OCI-M1 (cell line): ENCODE measurements at regions not wholly inside any gene's neighbourhood (a gene's known extent, or its start where the extent isn't known, plus 50 kb on each side); places are given as distances from the start of the nearest gene placed in this dataset.
A peak's percentile ranks its signal among the peaks of the same experiment; 100 is the strongest.

Experiments used
- DNase-seq: peaks from one replicate; lab custom pipeline; 2025; lab: John Stamatoyannopoulos, UW

DNA sequence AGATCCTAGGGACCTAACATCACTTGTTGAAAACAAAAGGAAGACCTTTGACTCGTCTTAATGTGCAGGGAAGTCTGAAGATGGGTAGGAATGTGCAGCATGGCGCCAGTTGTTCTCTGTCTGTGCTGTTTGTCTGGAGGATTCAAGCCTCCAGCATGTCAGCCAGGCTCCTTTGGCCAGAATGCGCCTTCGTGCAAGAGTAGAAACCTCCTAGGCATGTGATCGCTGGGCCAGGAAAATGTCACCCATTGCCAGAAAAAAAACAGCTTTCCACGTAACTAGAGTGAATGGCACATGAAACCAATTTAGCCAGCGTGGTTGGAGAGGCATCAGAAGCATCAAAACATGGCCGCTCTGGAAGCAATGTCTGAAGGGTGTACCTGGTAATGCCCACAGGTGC lies 132.7 kb downstream of the EDN1 start:
- DNase-seq = no peak

DNA sequence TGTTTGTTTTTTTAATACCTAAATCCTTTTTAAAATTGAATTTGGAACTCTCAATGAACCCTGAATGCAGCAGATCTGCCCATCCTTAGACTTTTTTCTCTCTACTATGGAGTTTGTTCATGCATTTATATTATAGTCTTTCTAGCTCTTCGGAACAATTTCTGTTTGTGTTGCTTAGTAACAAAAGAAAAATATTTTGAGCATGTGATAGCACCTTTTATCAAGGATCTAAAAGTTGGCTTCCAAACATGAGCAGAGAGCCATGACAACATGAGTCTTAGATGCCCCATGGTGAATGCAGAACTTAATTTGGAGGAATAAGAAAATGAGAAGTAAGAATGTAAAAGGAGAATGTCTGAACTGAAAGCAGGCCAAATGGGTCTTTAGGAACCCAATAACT lies 133.7 kb downstream of the EDN1 start:
- DNase-seq = no peak

DNA sequence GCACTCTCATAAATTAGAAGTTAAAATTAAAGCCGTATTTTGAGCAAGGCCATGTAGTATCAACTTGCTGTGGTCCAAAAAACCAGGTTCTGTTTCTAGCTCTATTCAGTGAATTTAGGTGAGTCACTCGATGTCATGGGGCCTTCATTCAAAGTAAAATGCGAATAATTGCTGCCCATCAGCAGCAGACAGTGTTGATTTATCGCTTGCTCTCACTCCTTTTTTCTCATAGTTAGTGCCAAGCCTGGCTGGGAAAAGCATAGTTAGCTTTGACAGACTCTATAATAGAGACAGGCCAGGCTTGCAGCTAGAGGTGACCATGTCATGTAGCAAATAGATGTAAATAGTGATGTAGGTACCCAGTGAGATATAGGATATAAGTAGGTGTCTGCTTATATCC lies 136.0 kb downstream of the EDN1 start:
- DNase-seq = no peak

DNA sequence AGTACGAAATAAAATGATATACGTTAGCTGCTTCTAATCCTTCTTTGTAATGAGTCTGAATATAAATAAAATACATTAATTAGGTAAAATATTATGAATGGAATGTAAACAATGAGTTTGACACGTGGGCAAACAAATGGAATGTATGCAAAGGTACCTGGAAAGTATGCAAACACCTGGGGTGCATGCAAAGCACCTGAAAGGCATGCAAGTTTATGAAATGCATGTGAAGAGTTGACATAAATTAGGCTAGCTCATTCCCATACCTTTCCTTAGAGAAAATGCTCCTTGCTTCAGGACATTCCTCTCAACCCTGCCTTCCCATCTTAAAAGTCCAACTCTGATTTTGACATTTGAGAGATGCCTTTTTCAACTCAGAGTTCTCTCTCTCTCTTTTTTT lies 140.9 kb downstream of the EDN1 start:
- no peak for DNase-seq

DNA sequence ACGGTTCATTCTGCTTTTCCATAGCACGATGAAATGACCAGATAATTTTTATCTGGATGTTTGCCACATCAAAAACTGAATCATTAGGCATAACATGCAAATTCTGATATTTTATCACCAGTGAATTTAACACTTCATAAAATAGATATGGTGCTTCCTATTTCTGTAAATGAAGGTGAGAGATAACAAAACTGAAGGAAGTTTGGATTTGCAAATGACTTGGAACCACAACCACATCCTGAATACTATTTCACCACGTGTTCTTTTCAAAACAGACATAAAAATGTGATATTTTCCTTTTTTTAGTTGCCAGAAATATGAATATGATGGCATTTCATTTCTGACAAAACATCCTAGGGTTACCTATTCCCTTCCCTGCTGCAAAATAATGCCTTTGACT lies 146.1 kb downstream of the EDN1 start:
- DNase-seq = no peak

DNA sequence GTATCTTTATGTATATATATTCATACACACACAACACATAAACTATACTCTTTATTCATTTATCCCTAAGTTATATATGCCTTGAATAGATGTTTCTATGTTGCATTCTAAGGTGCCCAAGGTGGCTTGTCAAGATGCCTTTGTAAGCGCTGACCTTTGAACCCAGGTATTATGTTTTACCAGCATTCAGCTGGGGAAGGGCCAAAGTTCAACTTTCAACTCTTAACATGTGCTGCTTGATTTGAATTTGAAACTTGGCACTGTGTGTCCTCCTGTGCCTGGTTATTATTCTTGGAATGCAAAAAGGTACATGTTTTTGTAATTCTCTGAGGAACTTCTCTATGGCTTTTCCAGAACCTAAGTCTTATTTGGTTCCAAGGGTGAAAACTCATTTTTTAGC lies 146.5 kb downstream of the EDN1 start:
- no peak for DNase-seq

DNA sequence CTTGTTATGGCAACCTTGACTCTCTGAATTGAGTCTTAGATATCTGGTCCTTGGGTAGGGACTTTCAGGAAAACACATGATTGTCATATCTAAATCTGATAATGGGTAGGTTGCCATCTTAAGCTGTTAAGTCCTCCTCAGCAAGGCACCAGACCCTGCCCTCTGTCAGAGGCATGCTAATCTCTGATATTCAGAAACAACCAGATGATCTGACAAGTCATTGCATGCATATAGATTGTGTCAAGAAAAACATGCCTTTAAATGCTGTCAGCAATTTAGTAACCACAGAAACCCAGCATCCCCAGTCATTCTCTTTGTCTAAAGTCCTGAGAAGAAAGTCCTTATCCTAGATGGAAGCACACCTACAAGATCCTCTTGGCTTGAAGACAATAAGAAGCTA lies 149.1 kb downstream of the EDN1 start:
- no peak for DNase-seq

DNA sequence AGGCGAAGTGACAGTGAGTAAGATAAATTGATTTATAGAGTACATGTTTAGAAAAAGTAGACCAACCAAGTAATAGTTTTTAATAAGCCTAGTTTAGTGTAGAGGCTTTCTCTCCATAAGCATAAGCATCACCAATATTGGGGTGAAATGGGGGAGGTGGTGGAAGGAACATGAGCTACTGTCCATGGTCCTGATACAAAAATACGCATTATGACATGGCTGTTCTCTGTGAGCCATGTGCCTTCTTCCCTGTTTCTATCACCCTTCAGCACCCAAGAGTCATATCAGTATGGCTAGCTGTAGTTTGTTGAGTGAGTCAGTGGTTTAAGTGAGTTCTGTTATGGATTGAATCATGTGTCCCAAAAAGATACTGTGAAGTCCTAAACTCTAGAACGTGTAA lies 150.8 kb downstream of the EDN1 start:
- DNase-seq = no peak

DNA sequence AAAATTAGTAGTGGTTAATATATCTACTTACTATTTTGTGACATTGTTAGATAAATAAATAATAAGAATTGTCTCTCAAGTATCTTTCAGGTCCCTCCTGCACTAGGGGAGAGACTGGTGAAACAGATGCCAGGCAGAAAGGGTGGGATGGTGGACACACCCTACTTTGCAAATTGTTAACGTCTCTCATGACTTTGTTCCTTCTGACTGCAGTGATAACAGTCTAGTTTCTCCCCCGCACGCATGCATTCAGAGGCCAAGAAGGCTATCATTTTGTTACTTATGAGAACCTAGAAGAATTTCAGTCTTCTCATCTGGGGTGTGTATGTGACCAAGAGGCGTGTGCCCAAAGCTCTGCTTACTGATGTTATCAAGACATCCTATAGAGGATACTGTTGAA lies 152.3 kb downstream of the EDN1 start:
- DNase-seq = peak; percentile 75

DNA sequence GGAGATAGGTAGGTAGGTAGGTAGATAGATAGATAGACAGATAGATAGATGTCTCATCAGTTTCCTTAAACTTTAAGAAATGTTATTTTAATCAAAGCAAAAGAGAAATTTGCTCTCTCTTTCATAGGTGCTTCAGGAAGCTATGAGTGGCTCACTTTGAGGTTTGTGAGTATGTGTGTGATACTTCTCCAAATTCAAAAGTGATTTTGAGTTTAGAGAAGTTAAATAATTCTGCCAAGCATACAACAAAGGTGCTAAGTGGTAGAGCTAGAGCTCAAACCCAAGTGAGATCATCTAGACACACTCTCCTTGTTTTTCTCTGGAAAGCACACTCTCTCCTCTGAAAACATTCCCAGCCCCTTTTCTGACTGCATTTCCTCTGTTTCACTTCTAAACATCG lies 156.2 kb downstream of the EDN1 start:
- no peak for DNase-seq

DNA sequence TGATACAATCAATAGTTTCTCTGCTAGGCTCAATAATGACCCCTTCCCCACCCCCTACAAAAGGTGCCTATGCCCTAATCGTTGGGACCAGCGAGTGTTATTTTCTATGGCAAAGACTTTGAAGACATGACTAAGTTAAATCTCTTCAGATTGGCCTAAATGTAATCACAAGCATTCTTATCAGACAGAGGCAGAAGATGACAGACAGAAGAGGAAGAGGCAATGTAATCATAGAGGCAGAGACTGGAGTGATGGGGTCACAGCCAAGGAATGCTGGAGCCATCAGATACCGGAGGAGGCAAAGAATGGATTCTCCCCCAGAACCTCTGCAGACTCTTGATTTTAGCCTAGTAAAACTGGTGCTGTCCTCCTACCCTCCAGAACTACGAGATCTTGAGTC lies 159.3 kb downstream of the EDN1 start:
- peak; percentile 30 for DNase-seq

DNA sequence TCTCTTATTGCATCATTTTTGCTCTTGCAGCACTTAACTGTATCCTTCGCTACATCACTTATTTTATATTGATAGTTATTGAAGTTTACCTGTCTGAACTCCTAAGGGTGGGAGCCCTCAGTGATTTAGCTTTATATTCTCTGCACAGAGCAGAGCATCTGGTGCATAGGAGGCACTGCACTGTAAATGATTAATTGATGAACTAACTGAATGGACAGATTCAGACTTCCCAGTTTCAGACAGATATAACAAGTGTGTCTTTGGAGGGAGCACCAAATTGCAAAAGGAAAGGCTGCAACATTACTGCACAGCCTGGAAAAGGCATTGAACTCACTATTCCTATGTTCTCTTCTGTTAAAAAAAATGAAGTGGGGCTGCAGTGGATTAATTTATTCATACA lies 160.3 kb downstream of the EDN1 start:
- DNase-seq = no peak

DNA sequence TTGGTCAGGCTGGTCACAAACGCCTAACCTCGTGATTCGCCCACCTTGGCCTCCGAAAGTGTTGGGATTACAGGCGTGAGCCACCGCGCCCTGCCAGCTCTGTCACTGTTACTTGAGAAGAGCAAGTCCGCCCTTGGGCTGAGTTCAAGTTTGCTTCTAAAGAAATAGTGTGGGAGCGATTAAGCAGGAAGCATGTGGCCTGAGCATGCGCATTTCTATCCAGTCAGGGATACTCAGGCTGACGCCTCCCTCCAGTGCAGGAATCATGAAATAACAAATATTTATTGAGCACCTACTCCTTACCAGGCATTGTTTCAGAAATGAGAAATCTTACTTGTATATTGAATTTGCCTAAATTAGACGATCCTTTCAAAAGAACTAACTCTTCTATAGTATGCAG lies 166.2 kb downstream of the EDN1 start:
- DNase-seq = no peak

DNA sequence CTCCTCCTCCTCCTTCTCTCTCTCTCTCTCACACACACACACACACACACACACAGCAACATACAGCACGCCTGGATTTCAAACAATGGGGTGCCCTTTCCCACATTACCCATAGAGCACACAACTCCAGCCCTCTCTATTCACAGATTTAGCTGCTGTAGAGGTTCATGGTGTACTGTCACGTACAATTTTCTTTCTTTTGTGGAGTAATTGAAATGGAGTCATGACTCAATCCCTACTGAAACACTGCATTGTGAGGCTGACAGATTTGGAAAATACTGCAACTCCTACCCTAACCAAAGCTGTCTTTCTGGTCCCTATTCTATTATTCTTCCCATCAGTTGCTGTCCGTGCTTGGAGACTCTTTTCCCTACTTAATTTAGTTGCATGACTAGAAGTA lies 166.9 kb downstream of the EDN1 start:
- no peak for DNase-seq

DNA sequence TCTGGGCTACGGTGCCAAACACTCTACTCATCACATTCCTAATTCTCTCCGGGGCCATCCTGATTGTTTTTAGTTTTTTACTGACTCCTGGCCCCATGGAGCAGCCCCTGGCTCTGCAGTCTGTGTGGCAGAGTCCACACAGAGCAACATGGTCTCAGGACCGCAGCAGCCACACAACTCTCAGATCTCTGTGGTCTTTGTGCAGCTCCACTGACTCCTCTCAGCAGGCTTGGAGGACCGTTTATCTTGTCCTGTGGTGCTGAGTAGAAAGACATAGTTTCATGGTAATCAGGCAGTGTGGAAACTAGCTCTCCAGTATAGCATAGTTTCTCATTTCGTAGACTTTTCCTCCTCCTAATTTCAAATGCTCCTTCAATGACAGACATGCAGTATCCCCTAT lies 168.4 kb downstream of the EDN1 start:
- DNase-seq = no peak

DNA sequence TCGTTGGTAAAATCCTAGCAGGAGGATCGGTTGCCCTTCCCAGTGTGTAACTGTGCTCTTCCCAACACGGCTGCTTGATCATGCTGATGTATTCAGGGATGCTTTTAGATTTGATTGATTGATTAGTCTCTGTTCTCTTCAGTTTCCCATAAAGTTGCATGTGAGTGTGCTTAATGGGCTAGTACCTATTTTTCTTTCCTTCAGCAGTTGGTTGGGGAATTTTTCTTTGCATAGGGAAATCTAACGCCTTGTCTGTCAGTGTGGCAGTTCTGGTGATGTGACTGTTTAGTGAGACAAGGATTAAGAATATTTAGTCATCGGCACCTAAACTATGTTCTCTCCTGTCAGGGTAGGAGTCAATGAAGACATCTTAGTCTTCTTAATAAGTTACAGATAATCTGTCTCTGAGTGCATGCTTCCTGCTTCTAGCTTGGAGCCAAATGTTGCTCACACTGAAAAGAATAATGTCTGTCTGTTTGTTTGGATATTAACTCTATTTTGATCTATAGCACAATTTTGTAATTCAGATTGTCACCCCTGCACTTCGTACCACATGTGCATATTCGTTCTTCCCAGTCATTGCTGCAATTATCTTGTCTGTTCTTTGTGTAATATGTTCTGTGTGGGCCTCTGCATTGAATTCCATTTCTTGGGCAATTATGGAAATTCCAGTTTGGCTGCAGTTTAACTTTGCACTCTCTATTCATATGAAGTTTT lies 169.9 kb downstream of the EDN1 start:
- no peak for DNase-seq

DNA sequence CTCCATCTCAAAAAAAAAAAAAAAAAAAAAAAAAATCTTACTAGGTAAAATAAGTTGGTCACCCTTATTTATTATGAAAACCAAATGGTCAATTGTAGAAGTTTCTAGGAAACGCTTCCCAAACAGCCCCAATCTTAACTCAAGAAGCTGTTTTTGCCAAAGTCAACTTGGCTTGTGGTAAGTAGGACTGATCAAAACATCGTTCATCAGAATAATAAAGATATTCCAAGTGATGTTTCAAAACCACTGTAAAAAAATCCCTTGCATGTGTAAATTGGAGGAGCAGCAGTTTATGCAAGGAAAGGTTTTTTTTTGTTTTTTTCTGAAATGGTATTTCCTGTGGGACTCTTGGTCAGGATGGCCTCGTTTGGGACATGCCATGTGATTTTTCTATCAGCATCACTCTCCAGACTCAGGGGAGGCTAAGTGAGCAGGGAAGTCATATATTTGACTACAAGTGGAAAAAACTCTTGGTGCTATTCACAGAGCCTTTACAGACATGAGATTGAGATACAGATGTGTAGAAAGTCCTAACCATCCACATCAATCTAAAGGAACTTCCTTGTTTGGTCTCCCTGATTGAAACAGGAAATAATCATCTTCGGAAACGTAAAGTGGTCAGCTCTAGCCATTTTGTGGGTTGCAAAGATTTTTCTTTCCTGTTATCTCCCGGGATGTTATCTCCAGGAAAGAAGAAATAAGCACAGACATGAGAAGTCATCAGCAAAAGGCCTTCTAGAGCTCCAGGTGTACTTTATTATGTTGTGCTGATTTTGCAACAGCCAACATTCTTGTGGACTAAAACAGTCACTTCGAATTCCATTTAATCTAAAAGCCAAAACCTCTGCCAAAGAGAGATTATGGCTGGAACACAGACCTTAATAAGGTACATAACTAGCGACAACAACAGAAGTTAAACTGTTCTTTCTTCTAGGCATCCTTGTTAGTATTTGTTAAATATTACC lies 177.8 kb downstream of the EDN1 start:
- no peak for DNase-seq

DNA sequence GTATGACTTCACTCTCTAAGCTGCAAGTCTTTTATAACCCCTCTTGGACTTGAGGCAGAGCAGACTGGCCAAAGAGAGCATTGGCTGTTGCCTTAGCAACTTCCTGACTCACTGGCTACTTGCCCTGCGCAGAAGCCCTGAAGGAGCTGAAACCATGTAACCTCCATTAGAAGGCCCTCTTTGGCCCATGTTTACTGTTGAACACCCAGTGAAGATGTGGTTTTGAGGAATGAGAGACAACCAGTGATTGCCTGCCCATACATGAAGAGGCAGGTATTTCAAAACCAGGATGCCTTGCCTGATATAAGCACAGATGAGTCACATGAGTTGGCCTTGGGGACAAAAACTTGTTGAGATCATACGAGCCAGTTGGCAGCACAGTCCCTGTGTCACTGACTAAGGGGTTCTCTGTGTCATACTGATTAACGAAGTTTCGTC lies 182.5 kb downstream of the EDN1 start:
- DNase-seq = no peak

DNA sequence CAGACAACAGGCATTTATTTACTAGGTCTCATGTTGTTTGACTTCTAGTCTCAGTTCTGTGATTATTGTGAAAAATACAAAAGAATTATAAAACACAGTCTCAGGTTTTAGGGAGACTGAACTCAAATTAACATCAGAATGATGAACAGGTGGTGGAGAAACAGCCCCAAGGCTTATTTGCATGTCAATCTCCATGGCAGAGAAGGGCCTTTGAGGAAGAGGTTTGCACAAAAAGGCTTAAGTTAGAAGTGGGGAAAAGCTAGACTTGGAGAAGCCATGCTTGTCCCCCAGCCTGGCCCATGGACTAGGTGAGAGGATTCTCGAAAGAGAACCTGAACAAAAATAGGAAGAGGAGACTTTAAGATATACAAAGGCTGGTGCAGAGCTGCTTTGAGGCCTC lies 183.3 kb downstream of the EDN1 start:
- DNase-seq = no peak

DNA sequence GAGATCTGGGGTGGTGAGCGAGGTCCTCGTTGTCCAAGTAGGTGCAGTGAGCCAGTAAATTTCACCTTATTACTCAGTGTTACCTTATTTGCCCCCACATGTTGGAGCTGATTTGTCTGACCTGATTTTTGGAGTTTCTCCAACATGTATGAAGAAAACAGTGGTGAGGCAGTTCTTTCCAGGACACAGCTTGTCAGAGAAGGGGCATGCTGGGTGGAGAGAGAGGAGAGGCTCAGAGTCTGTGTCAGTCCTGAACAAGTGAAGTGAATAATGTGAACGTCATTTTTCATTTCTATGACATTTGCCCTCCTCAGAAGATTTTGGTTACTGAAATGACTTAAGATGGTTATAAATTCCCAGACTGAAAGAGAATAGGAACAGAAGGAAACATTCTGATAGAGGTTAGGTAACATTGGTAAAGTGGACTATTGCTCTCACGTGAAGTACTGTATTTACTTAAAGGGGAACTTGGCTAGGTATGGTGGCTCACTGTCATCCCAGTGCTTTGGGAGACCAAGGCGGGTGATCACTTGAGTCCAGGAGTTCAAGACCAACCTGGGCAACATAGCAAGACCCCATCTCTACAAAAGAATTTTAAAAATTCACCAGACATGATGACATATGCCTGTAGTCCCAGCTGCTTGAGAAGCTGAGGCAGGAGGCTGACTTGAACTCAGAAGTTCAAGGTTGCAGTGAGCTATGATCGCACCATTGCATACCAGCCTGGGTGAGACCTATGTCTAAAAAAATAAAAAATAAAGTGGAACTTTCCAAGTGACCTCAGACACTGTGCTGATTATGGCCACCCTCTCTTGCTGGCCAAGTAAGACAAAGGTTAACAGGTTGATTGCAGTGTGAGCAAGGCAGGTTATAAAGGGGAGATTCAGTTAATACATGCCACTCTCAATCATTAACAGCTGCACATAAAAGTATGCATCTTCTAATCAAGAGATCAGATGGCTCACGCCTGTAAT lies 184.3 kb downstream of the EDN1 start:
- DNase-seq = no peak

DNA sequence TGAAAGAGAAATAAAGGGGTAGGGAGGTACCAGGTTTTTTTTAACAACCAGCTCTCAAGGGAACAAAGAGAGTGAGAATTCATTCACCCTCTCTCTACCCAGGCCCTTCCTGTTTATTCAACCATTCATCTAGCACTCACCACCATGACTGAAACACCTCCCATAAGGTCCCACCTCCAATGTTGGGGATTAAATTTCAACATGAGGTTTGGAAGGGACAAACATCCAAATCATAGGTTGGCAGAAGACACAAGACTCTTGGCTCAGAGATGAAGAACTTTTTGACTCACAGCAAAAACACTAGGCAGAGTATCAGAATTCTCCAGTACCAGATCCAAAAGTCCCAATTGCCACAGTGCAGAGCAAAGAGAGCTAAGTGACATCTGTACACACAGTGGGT lies 186.3 kb downstream of the EDN1 start:
- DNase-seq = no peak

DNA sequence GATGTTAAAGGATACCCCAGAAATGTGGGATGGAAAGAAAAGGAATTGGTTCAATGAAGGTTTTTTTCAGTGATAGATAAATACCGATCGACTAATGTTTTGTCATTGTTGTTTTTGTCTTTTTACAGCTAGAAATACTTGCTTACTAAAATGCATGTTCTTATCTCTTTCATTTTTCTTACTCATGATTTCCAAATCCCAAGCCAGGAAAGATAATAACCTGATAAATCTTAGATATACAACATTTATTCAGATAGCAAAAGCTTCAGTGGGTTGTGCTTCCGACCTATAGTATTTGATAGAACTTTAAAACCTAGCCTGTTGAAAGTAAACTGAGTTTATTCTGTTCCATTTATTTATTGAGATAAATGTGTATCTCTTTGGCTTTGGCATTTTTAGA lies 187.5 kb downstream of the EDN1 start:
- DNase-seq = no peak
